ENCODE measurements at regions not wholly inside any gene's neighbourhood (a gene's known extent, or its start where the extent isn't known, plus 50 kb on each side); places are given as distances from the start of the nearest gene placed in this dataset.
"Not testable (repeated sequence)": the region's sequence is repeated elsewhere in the genome, so short reads cannot be mapped to it uniquely, and the experiment has no call there.

- no peak overlapping the region for H3K4me2 ChIP-seq (ENCODE audit: low read length)
- H3K79me2 ChIP-seq (ENCODE audit: low read length): no peaks in the 10 kb centered on the region
- TF ChIP-seq EZH2phosphoT487 (IDR thresholded peaks at IDR 0.05; ENCODE audit: borderline replicate concordance, low read length) (no peak), EZH2 (IDR thresholded peaks at IDR 0.05; ENCODE audit: low read length, unreplicated experiment) (no peak)
- TF ChIP-seq, protein P1, sequence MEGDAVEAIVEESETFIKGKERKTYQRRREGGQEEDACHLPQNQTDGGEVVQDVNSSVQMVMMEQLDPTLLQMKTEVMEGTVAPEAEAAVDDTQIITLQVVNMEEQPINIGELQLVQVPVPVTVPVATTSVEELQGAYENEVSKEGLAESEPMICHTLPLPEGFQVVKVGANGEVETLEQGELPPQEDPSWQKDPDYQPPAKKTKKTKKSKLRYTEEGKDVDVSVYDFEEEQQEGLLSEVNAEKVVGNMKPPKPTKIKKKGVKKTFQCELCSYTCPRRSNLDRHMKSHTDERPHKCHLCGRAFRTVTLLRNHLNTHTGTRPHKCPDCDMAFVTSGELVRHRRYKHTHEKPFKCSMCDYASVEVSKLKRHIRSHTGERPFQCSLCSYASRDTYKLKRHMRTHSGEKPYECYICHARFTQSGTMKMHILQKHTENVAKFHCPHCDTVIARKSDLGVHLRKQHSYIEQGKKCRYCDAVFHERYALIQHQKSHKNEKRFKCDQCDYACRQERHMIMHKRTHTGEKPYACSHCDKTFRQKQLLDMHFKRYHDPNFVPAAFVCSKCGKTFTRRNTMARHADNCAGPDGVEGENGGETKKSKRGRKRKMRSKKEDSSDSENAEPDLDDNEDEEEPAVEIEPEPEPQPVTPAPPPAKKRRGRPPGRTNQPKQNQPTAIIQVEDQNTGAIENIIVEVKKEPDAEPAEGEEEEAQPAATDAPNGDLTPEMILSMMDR (conservative IDR thresholded peaks at IDR 0.05; ENCODE audit: low read depth, low read length): no peak
- no peak overlapping the region for H3K27ac ChIP-seq (ENCODE audit: low read length)
- no peaks in the 10 kb centered on the region for H3K36me3 ChIP-seq (ENCODE audit: low read depth, low read length)
- DNase-seq: no peak
- ChIA-PET POLR2A (ENCODE audit: unreplicated experiment) (no interaction called here), CTCF (no interaction called here)
- ATAC-seq: no peak
- no peaks in the 10 kb centered on the region for H3F3A ChIP-seq (ENCODE audit: low read length, unreplicated experiment)
- no peak overlapping the region for H3K9ac ChIP-seq (ENCODE audit: low read length)
- no peaks in the 10 kb centered on the region for H3K9me2 ChIP-seq (replicated peaks; ENCODE audit: low read length)
- no peak overlapping the region for H3K4me3 ChIP-seq (ENCODE audit: low read length)
- intact Hi-C loops (cut with micrococcal nuclease): no loop called here
- H4K20me1 ChIP-seq (ENCODE audit: low read length): no peaks in the 10 kb centered on the region
- H3K27me3 ChIP-seq (ENCODE audit: low read length): no peaks in the 10 kb centered on the region
- no peaks in the 10 kb centered on the region for H3K4me1 ChIP-seq (ENCODE audit: insufficient read depth, low read length)
- H2AFZ ChIP-seq (ENCODE audit: low read length): no peak overlapping the region
- no peaks in the 10 kb centered on the region for H3K9me3 ChIP-seq (ENCODE audit: low read length)
- BruUV-seq (replicated peaks): no TSS peak
Observed at GRCh38 chr4:11966782-11967181, 538.1 kb upstream of the HS3ST1 start.

DNA sequence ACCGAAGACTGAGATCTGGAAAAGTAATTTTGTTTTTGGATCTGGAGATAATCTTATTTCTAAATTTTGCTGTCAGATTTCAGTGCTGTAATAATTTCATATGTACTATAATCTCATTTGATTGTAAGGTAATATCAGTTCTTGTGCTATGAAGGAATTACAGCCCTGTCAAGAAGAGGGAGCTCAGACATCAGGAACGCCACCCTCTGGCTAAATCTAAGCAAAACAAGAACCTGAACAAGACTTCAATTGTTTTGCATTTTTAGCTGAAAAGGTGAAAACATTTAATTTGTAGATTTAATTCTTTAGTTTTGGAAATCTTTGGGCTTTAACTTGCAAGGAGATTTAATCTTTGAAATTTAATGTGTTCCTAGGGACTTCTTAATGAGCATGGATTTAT is 525.4 kb upstream of the HS3ST1 start:
- no peak for ATAC-seq
- CTCF ChIA-PET: interaction anchor here (0.7 to 1.0 kb wide), 2 partner anchors 188 to 304 kb away, joined by 4 to 6 read pairs; no protein-coding TSS in a partner anchor

GRCh38 chr4:11949355-11949754 is 520.7 kb upstream of the HS3ST1 start:
- Histone ChIP-seq H3K27ac (ENCODE audit: low read length) (no peak overlapping the region), H4K20me1 (ENCODE audit: low read length) (no peaks in the 10 kb centered on the region), H3F3A (ENCODE audit: low read length, unreplicated experiment) (no peaks in the 10 kb centered on the region), H3K79me2 (ENCODE audit: low read length) (no peaks in the 10 kb centered on the region), H3K9me2 (replicated peaks; ENCODE audit: low read length) (no peaks in the 10 kb centered on the region), H3K9me3 (ENCODE audit: low read length) (no peaks in the 10 kb centered on the region), H3K27me3 (ENCODE audit: low read length) (no peaks in the 10 kb centered on the region), H3K36me3 (ENCODE audit: low read depth, low read length) (no peaks in the 10 kb centered on the region), H2AFZ (ENCODE audit: low read length) (no peak overlapping the region), H3K4me3 (ENCODE audit: low read length) (no peak overlapping the region), H3K4me2 (ENCODE audit: low read length) (no peak overlapping the region), H3K9ac (ENCODE audit: low read length) (no peak overlapping the region), H3K4me1 (ENCODE audit: insufficient read depth, low read length) (no peaks in the 10 kb centered on the region)
- intact Hi-C loops (cut with micrococcal nuclease): no loop called here
- TF ChIP-seq, protein P1 (conservative IDR thresholded peaks at IDR 0.05; ENCODE audit: low read depth, low read length): no peak
- no peak for TF ChIP-seq EZH2phosphoT487 (IDR thresholded peaks at IDR 0.05; ENCODE audit: borderline replicate concordance, low read length)
- no peak for TF ChIP-seq EZH2 (IDR thresholded peaks at IDR 0.05; ENCODE audit: low read length, unreplicated experiment)
- POLR2A ChIA-PET (ENCODE audit: unreplicated experiment): no interaction called here
- CTCF ChIA-PET: no interaction called here
- no TSS peak for BruUV-seq (replicated peaks)
- ATAC-seq (no peak), DNase-seq (peak; percentile 2)

More for the DNA sequence above, 525.4 kb upstream of the HS3ST1 start:
- BruUV-seq (replicated peaks): no TSS peak
- H2AFZ ChIP-seq (ENCODE audit: low read length): no peak overlapping the region
- no peak overlapping the region for H3K4me2 ChIP-seq (ENCODE audit: low read length)
- DNase-seq: peak; percentile 42
- POLR2A ChIA-PET (ENCODE audit: unreplicated experiment): no interaction called here
- no peaks in the 10 kb centered on the region for H3K36me3 ChIP-seq (ENCODE audit: low read depth, low read length)
- intact Hi-C loops (cut with micrococcal nuclease): loop anchor here (10.0 kb wide), 1 partner anchor 1369 kb away; no protein-coding TSS in a partner anchor
- no peaks in the 10 kb centered on the region for H4K20me1 ChIP-seq (ENCODE audit: low read length)
- H3F3A ChIP-seq (ENCODE audit: low read length, unreplicated experiment): no peaks in the 10 kb centered on the region
- TF ChIP-seq, protein P1 (conservative IDR thresholded peaks at IDR 0.05; ENCODE audit: low read depth, low read length): peak; percentile 65
- no peak for TF ChIP-seq EZH2 (IDR thresholded peaks at IDR 0.05; ENCODE audit: low read length, unreplicated experiment)
- H3K9ac ChIP-seq (ENCODE audit: low read length): no peak overlapping the region
- no peak overlapping the region for H3K27ac ChIP-seq (ENCODE audit: low read length)
- no peak overlapping the region for H3K4me3 ChIP-seq (ENCODE audit: low read length)
- no peaks in the 10 kb centered on the region for H3K9me2 ChIP-seq (replicated peaks; ENCODE audit: low read length)
- no peaks in the 10 kb centered on the region for H3K27me3 ChIP-seq (ENCODE audit: low read length)
- no peaks in the 10 kb centered on the region for H3K9me3 ChIP-seq (ENCODE audit: low read length)
- H3K79me2 ChIP-seq (ENCODE audit: low read length): no peaks in the 10 kb centered on the region
- H3K4me1 ChIP-seq (ENCODE audit: insufficient read depth, low read length): no peaks in the 10 kb centered on the region

DNA sequence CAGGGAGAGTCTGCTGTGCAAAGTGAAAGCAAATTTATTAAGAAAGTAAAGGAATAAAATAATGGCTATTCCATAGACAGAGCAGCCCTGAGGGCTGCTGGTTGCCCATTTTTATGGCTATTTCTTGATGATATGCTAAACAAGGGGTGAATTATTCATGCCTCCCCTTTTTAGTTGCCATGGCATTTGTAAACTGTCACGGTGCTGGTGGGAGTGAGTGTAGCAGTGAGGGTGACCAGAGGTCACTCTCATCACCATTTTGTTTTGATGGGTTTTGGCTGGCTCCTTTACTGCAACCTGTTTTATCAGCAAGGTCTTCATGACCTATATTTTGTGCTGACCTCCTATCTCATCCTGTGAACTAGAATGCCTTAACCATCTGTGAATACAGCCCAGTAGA is 518.9 kb upstream of the HS3ST1 start:
- H3K27me3 ChIP-seq (ENCODE audit: low read length); H3K4me2 ChIP-seq (ENCODE audit: low read length); H3K36me3 ChIP-seq (ENCODE audit: low read depth, low read length); H3K9ac ChIP-seq (ENCODE audit: low read length); POLR2A ChIA-PET (ENCODE audit: unreplicated experiment); ATAC-seq; BruUV-seq (replicated peaks); H3K9me2 ChIP-seq (replicated peaks; ENCODE audit: low read length); H3K9me3 ChIP-seq (ENCODE audit: low read length); CTCF ChIA-PET; H3K4me1 ChIP-seq (ENCODE audit: insufficient read depth, low read length); intact Hi-C loops (cut with micrococcal nuclease); H3K79me2 ChIP-seq (ENCODE audit: low read length); DNase-seq; H3F3A ChIP-seq (ENCODE audit: low read length, unreplicated experiment); H3K4me3 ChIP-seq (ENCODE audit: low read length); H2AFZ ChIP-seq (ENCODE audit: low read length); H3K27ac ChIP-seq (ENCODE audit: low read length); H4K20me1 ChIP-seq (ENCODE audit: low read length): not testable (repeated sequence)

All from PC-3 (cell line).